ENCODE measurements at regions not wholly inside any gene's neighbourhood (a gene's known extent, or its start where the extent isn't known, plus 50 kb on each side); places are given as distances from the start of the nearest gene placed in this dataset.
A peak's percentile ranks its signal among the peaks of the same experiment; 100 is the strongest.

DNA sequence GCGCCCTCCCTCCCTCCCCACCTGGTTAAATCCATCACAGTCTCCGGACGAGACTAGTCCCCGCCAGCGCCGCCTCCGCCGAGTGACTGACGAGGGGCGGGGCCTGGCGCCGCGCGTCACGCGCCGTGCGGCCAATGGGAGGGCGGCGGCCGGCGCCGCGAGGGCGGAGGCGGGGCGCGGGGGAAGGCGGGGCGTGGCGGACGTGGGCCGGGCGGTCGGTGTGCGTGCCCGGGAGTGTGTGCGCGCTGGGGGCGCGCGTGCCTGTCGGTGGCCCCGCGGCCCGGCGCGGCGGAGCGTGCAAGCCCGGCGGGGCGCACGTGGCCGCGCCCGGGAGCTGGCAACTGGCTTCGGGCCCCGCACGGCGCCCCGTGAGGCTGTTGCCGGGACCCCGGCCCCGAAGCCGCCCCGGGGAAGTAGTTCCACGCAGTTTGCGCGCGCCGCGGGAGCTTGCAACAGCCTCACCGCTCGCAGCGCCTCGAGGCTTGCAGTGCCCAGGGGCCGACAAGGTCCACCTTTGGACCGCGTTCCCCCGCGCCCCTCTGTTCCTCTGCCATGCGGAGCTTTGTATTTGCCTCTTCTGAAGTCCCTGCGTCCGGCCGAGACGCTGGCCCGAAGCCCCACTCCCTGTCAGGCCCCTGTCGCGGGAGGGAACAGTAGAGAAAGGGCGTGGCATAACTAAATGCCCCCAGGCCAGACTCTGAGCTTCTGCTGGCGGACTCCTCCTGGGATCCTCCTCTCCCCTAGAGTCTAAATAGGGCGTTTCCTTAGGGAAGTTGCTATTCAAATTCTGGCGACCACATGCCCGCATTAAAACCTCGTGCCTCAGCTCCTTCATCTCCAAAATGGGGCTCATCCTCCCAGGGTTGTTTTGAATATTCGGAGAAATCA is 400.9 kb downstream of the SHQ1 start:
- TF ChIP-seq POLR2A (IDR thresholded peaks at IDR 0.05) (no peak), CTCF (IDR thresholded peaks at IDR 0.05) (peak in 1 of 3 experiments; percentile 14)

Data from testis (tissue), 2 donors.